HG02610 (cell line): ENCODE measurements at regions not wholly inside any gene's neighbourhood (a gene's known extent, or its start where the extent isn't known, plus 50 kb on each side); places are given as distances from the start of the nearest gene placed in this dataset.
"Not testable (repeated sequence)": the region's sequence is repeated elsewhere in the genome, so short reads cannot be mapped to it uniquely, and the experiment has no call there.

Experiments
- ATAC-seq: cut with Tn5 transposase; IDR thresholded peaks from one replicate; pipeline ENCODE4 v1.9.1; 2021; ENCODE audit warnings: mild to moderate bottlenecking, moderate library complexity; ENCODE audit not compliant: unreplicated experiment

- ATAC-seq, result no peak
Observed at GRCh38 chr5:155114655-155115054, 101.1 kb downstream of the KIF4B start.

GRCh38 chr5:155116456-155117251, 103.1 kb downstream of the KIF4B start:
- ATAC-seq, result no peak

GRCh38 chr5:155125551-155126095, 112.1 kb downstream of the KIF4B start:
- no peak for ATAC-seq

- no peak for ATAC-seq
Observed at GRCh38 chr5:155126573-155126972, 113.0 kb downstream of the KIF4B start.

GRCh38 chr5:155127552-155127951, 114.0 kb downstream of the KIF4B start:
- no peak for ATAC-seq

GRCh38 chr5:155128786-155129512, 115.4 kb downstream of the KIF4B start:
- ATAC-seq, result no peak

GRCh38 chr5:155129513-155129880, 115.9 kb downstream of the KIF4B start:
- ATAC-seq, result no peak

- ATAC-seq, result no peak
Observed at GRCh38 chr5:155134130-155134529, 120.6 kb downstream of the KIF4B start.

- ATAC-seq, result no peak
Observed at GRCh38 chr5:155136216-155136850, 122.8 kb downstream of the KIF4B start.

GRCh38 chr5:155137683-155138082, 124.1 kb downstream of the KIF4B start:
- ATAC-seq, result no peak

GRCh38 chr5:155140646-155141045, 127.1 kb downstream of the KIF4B start:
- ATAC-seq, result no peak

GRCh38 chr5:155144956-155145355, 131.4 kb downstream of the KIF4B start:
- ATAC-seq, result no peak

GRCh38 chr5:155147222-155147621, 133.7 kb downstream of the KIF4B start:
- no peak for ATAC-seq

- ATAC-seq, result no peak
Observed at GRCh38 chr5:155148694-155149093, 135.1 kb downstream of the KIF4B start.

- ATAC-seq, result no peak
Observed at GRCh38 chr5:155150012-155150411, 136.5 kb downstream of the KIF4B start.

- ATAC-seq, result no peak
Observed at GRCh38 chr5:155154973-155155372, 141.4 kb downstream of the KIF4B start.

GRCh38 chr5:155163084-155163483, 149.5 kb downstream of the KIF4B start:
- ATAC-seq, result not testable (repeated sequence)

GRCh38 chr5:155167736-155168135, 154.2 kb downstream of the KIF4B start:
- ATAC-seq, result no peak

GRCh38 chr5:155181542-155181941, 168.0 kb downstream of the KIF4B start:
- no peak for ATAC-seq

GRCh38 chr5:155189476-155189875, 175.9 kb downstream of the KIF4B start:
- no peak for ATAC-seq

GRCh38 chr5:155189981-155190380, 176.4 kb downstream of the KIF4B start:
- no peak for ATAC-seq

- no peak for ATAC-seq
Observed at GRCh38 chr5:155193029-155193428, 179.5 kb downstream of the KIF4B start.
